NCI-H345 treated with DMSO at 0.1 percent for 48 hours (cell line): ENCODE measurements at regions not wholly inside any gene's neighbourhood (a gene's known extent, or its start where the extent isn't known, plus 50 kb on each side); places are given as distances from the start of the nearest gene placed in this dataset.
"Not testable (repeated sequence)": the region's sequence is repeated elsewhere in the genome, so short reads cannot be mapped to it uniquely, and the experiment has no call there.

ENCODE experiments used
- DNase-seq: peaks from one replicate; lab custom pipeline; 2025; ENCODE audit not compliant: unreplicated experiment; lab: John Stamatoyannopoulos, UW

- DNase-seq = no peak
These were observed 533.9 kb upstream of the NUDT12 start for GRCh38 chr5:104096451-104096850.

- DNase-seq = no peak
These were observed 532.9 kb upstream of the NUDT12 start for GRCh38 chr5:104095527-104095926.

- no peak for DNase-seq
These were observed 526.5 kb upstream of the NUDT12 start for GRCh38 chr5:104088876-104089778.

- peak; percentile 54 for DNase-seq
These were observed 522.3 kb upstream of the NUDT12 start for GRCh38 chr5:104084896-104085295.

GRCh38 chr5:104082754-104083153, 520.2 kb upstream of the NUDT12 start:
- no peak for DNase-seq

GRCh38 chr5:104081232-104081631, 518.6 kb upstream of the NUDT12 start:
- DNase-seq = no peak

GRCh38 chr5:104080646-104081175, 518.1 kb upstream of the NUDT12 start:
- DNase-seq = no peak

GRCh38 chr5:104079861-104080645, 517.5 kb upstream of the NUDT12 start:
- DNase-seq = not testable (repeated sequence)

- no peak for DNase-seq
These were observed 509.3 kb upstream of the NUDT12 start for GRCh38 chr5:104071887-104072286.

GRCh38 chr5:104062621-104063377, 500.2 kb upstream of the NUDT12 start:
- DNase-seq = no peak

GRCh38 chr5:104061707-104062106, 499.1 kb upstream of the NUDT12 start:
- DNase-seq = no peak

GRCh38 chr5:104053353-104053649, 490.7 kb upstream of the NUDT12 start:
- DNase-seq = no peak

- DNase-seq = no peak
These were observed 490.2 kb upstream of the NUDT12 start for GRCh38 chr5:104052558-104053352.

GRCh38 chr5:104050436-104050835, 487.8 kb upstream of the NUDT12 start:
- no peak for DNase-seq

- DNase-seq = no peak
These were observed 487.2 kb upstream of the NUDT12 start for GRCh38 chr5:104049752-104050151.

GRCh38 chr5:104048231-104048630, 485.6 kb upstream of the NUDT12 start:
- DNase-seq = no peak

GRCh38 chr5:104045987-104046386, 483.4 kb upstream of the NUDT12 start:
- DNase-seq = no peak

- DNase-seq = not testable (repeated sequence)
These were observed 477.3 kb upstream of the NUDT12 start for GRCh38 chr5:104039871-104040270.

- DNase-seq = not testable (repeated sequence)
These were observed 474.5 kb upstream of the NUDT12 start for GRCh38 chr5:104037136-104037535.

GRCh38 chr5:104033186-104033585, 470.6 kb upstream of the NUDT12 start:
- not testable (repeated sequence) for DNase-seq
